ENCODE measurements at regions not wholly inside any gene's neighbourhood (a gene's known extent, or its start where the extent isn't known, plus 50 kb on each side); places are given as distances from the start of the nearest gene placed in this dataset.

DNA sequence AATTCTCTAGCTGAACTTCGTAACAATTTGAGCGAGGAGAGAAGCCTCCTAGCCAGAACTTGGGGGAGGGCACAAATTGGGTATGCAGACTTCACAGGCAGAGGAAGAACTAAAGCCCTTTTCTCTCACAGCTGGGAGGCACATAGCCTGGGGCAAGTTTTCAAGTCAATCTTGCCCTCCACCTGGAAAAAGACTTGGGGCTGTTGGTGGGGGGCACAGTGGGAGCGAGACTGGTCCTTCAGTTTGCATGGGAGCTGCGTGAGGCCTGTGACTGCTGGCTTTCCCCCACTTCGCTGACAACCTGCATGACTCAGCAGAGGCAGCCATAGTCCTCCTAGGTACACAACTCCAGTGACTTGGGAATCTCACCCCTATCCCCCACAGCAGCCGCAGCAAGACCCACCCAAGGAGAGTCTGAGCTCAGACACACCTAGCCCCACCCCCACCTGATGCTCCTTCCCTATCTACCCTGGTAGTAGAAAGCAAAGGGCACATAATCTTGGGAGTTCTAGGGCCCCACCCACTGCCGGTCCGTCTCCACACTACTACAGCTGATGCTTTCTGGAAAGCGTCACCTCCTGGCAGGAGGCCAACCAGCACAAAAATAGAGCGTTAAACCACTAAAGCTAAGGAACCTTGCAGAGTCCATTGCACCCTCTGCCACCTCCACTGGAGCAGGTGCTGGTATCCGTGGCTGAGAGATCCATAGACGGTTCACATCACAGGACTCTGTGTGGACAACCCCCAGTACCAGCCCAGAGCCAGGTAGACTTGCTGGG lies 160.8 kb downstream of the CBLL2 start:
- no peak overlapping the region for H3K4me3 ChIP-seq (ENCODE audit: low read length)
- TF ChIP-seq, protein P1, sequence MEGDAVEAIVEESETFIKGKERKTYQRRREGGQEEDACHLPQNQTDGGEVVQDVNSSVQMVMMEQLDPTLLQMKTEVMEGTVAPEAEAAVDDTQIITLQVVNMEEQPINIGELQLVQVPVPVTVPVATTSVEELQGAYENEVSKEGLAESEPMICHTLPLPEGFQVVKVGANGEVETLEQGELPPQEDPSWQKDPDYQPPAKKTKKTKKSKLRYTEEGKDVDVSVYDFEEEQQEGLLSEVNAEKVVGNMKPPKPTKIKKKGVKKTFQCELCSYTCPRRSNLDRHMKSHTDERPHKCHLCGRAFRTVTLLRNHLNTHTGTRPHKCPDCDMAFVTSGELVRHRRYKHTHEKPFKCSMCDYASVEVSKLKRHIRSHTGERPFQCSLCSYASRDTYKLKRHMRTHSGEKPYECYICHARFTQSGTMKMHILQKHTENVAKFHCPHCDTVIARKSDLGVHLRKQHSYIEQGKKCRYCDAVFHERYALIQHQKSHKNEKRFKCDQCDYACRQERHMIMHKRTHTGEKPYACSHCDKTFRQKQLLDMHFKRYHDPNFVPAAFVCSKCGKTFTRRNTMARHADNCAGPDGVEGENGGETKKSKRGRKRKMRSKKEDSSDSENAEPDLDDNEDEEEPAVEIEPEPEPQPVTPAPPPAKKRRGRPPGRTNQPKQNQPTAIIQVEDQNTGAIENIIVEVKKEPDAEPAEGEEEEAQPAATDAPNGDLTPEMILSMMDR (IDR thresholded peaks at IDR 0.05; ENCODE audit: insufficient read depth, low read depth, low read length, missing control alignments): no peak
- DNase-seq (ENCODE audit: low read depth): no peak

DNA sequence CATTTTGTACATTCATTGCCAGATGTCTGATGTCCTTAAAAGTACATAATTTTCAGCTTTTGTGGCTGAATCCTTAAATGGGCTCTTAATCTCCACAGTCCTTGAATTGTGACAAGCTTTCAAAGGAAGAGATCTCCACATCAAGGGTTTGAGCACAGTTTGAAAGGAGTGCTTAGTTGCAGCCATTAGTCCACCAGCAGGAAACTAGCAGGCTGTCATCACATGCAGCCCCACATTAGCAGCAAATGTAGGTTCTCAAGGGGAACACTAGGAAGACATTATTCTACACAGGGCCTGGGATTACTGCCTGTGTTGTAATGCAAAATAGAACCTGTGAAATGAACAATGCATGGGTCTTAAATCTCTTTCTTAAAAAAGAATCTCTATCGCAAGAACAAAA lies 173.2 kb downstream of the CBLL2 start:
- TF ChIP-seq, protein P1 (IDR thresholded peaks at IDR 0.05; ENCODE audit: insufficient read depth, low read depth, low read length, missing control alignments): no peak
- no peak overlapping the region for H3K4me3 ChIP-seq (ENCODE audit: low read length)
- DNase-seq (ENCODE audit: low read depth): no peak

DNA sequence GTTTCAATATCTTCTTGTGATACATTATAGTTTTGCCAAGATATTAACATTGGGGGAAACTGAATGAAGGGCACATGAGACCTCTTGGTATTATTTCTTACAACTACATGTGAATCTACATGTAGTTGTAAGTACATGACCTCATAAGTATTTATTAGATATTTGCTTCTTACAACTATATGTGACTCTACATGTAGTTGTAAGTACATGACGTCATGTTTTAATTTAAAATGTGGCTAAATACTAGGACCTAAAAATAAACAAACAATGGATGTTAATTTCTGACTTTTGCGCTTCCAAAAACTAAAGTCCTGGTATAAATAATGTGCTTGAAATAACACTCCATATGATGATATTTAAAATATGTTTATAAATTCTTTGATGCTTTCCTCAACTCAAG lies 190.2 kb downstream of the CBLL2 start:
- TF ChIP-seq, protein P1 (IDR thresholded peaks at IDR 0.05; ENCODE audit: insufficient read depth, low read depth, low read length, missing control alignments): no peak
- no peak overlapping the region for H3K4me3 ChIP-seq (ENCODE audit: low read length)
- no peak for DNase-seq (ENCODE audit: low read depth)

DNA sequence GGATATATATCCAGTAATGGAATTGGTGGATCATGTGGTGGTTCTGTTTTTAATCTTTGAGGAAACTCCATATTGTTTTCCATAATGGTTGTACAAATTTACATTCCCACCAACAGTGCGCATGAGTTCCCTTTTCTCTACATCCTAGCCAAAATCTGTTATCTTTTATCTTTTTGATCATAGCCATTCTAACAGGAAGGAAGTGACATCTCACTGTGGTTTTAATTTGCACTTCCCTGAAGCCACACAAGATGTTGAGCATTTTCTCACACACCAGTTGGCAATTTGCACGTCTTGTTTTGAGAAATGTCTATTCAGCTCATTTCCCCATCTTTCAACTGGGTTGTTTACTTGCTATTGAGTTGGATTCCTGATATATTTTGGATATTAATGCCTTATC lies 194.9 kb downstream of the CBLL2 start:
- DNase-seq (ENCODE audit: low read depth): no peak
- TF ChIP-seq, protein P1 (IDR thresholded peaks at IDR 0.05; ENCODE audit: insufficient read depth, low read depth, low read length, missing control alignments): no peak
- H3K4me3 ChIP-seq (ENCODE audit: low read length): no peak overlapping the region

DNA sequence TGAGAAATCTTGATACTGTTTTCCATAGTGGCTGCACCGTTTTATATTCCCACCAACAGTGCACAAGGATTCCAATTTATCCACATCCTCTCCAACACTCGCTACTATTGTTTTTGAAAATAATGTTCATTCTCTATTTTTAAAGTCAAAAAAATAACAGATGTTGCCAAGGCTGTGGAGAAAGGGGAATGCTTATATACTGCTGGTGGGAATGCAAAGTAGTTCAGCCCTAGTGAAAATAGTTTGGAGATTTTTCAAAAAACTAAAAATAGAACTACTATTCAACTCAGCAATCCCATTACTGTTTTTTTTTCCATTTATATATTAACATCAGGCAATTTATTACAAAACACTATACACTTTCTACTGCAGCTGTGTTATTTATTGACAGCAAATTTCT lies 208.7 kb downstream of the CBLL2 start:
- no peak overlapping the region for H3K4me3 ChIP-seq (ENCODE audit: low read length)
- DNase-seq (ENCODE audit: low read depth): no peak
- TF ChIP-seq, protein P1 (IDR thresholded peaks at IDR 0.05; ENCODE audit: insufficient read depth, low read depth, low read length, missing control alignments): no peak

DNA sequence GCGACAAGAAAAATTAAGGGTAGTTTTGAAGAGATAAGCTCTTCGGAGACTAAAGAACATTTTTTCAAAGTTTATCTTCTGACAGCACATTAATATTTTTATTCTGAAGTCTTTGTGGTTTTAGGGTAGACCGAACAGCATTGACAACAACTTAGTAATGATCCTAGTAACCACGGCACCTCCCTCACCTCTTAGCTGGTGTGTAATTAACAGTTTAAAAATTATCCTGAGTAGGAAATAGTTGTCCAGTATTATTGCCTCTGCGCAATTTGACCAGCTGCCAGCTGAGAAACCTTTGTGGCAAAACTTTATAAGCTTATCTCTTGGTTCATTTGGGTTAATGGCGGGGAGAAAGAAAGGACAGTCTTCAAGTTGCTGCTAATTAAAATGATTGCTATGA lies 213.6 kb downstream of the CBLL2 start:
- no peak for DNase-seq (ENCODE audit: low read depth)
- no peak overlapping the region for H3K4me3 ChIP-seq (ENCODE audit: low read length)
- TF ChIP-seq, protein P1 (IDR thresholded peaks at IDR 0.05; ENCODE audit: insufficient read depth, low read depth, low read length, missing control alignments): no peak

DNA sequence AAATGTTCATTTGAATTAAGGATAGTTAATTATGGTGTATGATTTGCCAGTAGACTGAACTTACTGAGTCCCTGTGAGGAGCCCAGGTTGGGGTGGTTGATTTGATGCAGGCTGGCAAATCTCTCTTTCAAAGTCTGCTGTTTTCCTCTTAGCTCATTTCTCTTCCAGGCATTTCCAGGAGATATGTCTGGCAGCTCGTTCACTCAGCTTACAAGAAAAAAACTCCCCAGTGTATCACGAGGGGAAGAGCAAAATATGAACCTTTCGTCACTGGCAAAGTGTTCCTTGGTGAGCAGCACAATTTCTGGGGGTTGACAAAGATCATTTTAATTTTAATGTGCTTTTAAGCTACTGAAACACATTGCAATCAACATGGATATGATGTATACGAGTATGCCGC lies 244.2 kb downstream of the CBLL2 start:
- TF ChIP-seq, protein P1 (IDR thresholded peaks at IDR 0.05; ENCODE audit: insufficient read depth, low read depth, low read length, missing control alignments): no peak
- H3K4me3 ChIP-seq (ENCODE audit: low read length): no peak overlapping the region
- no peak for DNase-seq (ENCODE audit: low read depth)

Measured in epithelial cell of esophagus (primary cell).